Activated T-cell treated with anti-CD3 and anti-CD28 coated beads for 24 hours (primary cell): ENCODE measurements at regions not wholly inside any gene's neighbourhood (a gene's known extent, or its start where the extent isn't known, plus 50 kb on each side); places are given as distances from the start of the nearest gene placed in this dataset.
"Not testable (repeated sequence)": the region's sequence is repeated elsewhere in the genome, so short reads cannot be mapped to it uniquely, and the experiment has no call there.

ENCODE experiments used
- DNase-seq: peaks from one replicate; pipeline ENCODE4 v3.0.0-alpha.2; 2020; ENCODE audit warnings: low read depth

- DNase-seq, result no peak
Observed at GRCh38 chr5:18799482-18800128, 1165.3 kb downstream of the TAF11L14 start.

GRCh38 chr5:18800293-18801025, 1166.2 kb downstream of the TAF11L14 start:
- DNase-seq, result no peak

- DNase-seq, result not testable (repeated sequence)
Observed at GRCh38 chr5:18801413-18801812, 1167.2 kb downstream of the TAF11L14 start.

GRCh38 chr5:18802336-18802735, 1168.1 kb downstream of the TAF11L14 start:
- DNase-seq, result no peak

GRCh38 chr5:18805376-18805775, 1171.1 kb downstream of the TAF11L14 start:
- no peak for DNase-seq

GRCh38 chr5:18807256-18808149, 1173.2 kb downstream of the TAF11L14 start:
- no peak for DNase-seq

- no peak for DNase-seq
Observed at GRCh38 chr5:18811661-18812060, 1176.3 kb downstream of the CDH18 start.

GRCh38 chr5:18828351-18828750, 1159.6 kb downstream of the CDH18 start:
- no peak for DNase-seq

- no peak for DNase-seq
Observed at GRCh38 chr5:18829539-18829938, 1158.5 kb downstream of the CDH18 start.

- DNase-seq, result no peak
Observed at GRCh38 chr5:18850216-18850615, 1137.8 kb downstream of the CDH18 start.

- no peak for DNase-seq
Observed at GRCh38 chr5:18872978-18873377, 1115.0 kb downstream of the CDH18 start.

- no peak for DNase-seq
Observed at GRCh38 chr5:18876565-18876964, 1111.4 kb downstream of the CDH18 start.

- no peak for DNase-seq
Observed at GRCh38 chr5:18881615-18882014, 1106.4 kb downstream of the CDH18 start.

GRCh38 chr5:18882154-18882553, 1105.8 kb downstream of the CDH18 start:
- no peak for DNase-seq

- no peak for DNase-seq
Observed at GRCh38 chr5:18888821-18889220, 1099.2 kb downstream of the CDH18 start.

GRCh38 chr5:18900644-18901043, 1087.4 kb downstream of the CDH18 start:
- DNase-seq, result no peak

- DNase-seq, result no peak
Observed at GRCh38 chr5:18920966-18921365, 1067.0 kb downstream of the CDH18 start.

GRCh38 chr5:18932081-18932480, 1055.9 kb downstream of the CDH18 start:
- no peak for DNase-seq

GRCh38 chr5:18944771-18945170, 1043.2 kb downstream of the CDH18 start:
- no peak for DNase-seq

- no peak for DNase-seq
Observed at GRCh38 chr5:18954239-18954638, 1033.8 kb downstream of the CDH18 start.

GRCh38 chr5:18959535-18959934, 1028.5 kb downstream of the CDH18 start:
- no peak for DNase-seq

- no peak for DNase-seq
Observed at GRCh38 chr5:18961234-18961633, 1026.8 kb downstream of the CDH18 start.

GRCh38 chr5:18965893-18966292, 1022.1 kb downstream of the CDH18 start:
- no peak for DNase-seq
